ENCODE measurements at regions not wholly inside any gene's neighbourhood (a gene's known extent, or its start where the extent isn't known, plus 50 kb on each side); places are given as distances from the start of the nearest gene placed in this dataset.
"Not testable (repeated sequence)": the region's sequence is repeated elsewhere in the genome, so short reads cannot be mapped to it uniquely, and the experiment has no call there.

- no peak for DNase-seq
Observed at GRCh38 chr1:104182251-104182650, 432.6 kb downstream of the AMY1C start.

GRCh38 chr1:104189207-104189606, 439.5 kb downstream of the AMY1C start:
- DNase-seq: no peak

- no peak for DNase-seq
Observed at GRCh38 chr1:104190821-104191220, 441.1 kb downstream of the AMY1C start.

- no peak for DNase-seq
Observed at GRCh38 chr1:104195395-104195794, 445.7 kb downstream of the AMY1C start.

GRCh38 chr1:104196136-104196535, 446.4 kb downstream of the AMY1C start:
- no peak for DNase-seq

GRCh38 chr1:104197516-104197915, 447.8 kb downstream of the AMY1C start:
- no peak for DNase-seq

GRCh38 chr1:104212239-104212638, 462.5 kb downstream of the AMY1C start:
- no peak for DNase-seq

GRCh38 chr1:104217395-104217986, 467.8 kb downstream of the AMY1C start:
- not testable (repeated sequence) for DNase-seq

GRCh38 chr1:104229860-104230259, 480.2 kb downstream of the AMY1C start:
- no peak for DNase-seq

- no peak for DNase-seq
Observed at GRCh38 chr1:104231676-104232075, 482.0 kb downstream of the AMY1C start.

- DNase-seq: no peak
Observed at GRCh38 chr1:104235141-104235540, 485.4 kb downstream of the AMY1C start.

- no peak for DNase-seq
Observed at GRCh38 chr1:104238991-104239390, 489.3 kb downstream of the AMY1C start.

- DNase-seq: no peak
Observed at GRCh38 chr1:104248385-104248784, 498.7 kb downstream of the AMY1C start.

GRCh38 chr1:104259481-104259880, 509.8 kb downstream of the AMY1C start:
- no peak for DNase-seq

GRCh38 chr1:104263110-104263509, 513.4 kb downstream of the AMY1C start:
- DNase-seq: not testable (repeated sequence)

GRCh38 chr1:104264521-104264920, 514.8 kb downstream of the AMY1C start:
- DNase-seq: no peak

GRCh38 chr1:104265163-104265562, 515.5 kb downstream of the AMY1C start:
- DNase-seq: no peak

- no peak for DNase-seq
Observed at GRCh38 chr1:104266612-104267011, 516.9 kb downstream of the AMY1C start.

GRCh38 chr1:104288322-104288721, 538.6 kb downstream of the AMY1C start:
- not testable (repeated sequence) for DNase-seq

- no peak for DNase-seq
Observed at GRCh38 chr1:104291156-104291555, 541.5 kb downstream of the AMY1C start.

GRCh38 chr1:104294259-104294658, 544.6 kb downstream of the AMY1C start:
- no peak for DNase-seq

- DNase-seq: no peak
Observed at GRCh38 chr1:104295511-104295910, 545.8 kb downstream of the AMY1C start.

- no peak for DNase-seq
Observed at GRCh38 chr1:104309673-104310072, 560.0 kb downstream of the AMY1C start.

- no peak for DNase-seq
Observed at GRCh38 chr1:104315823-104316222, 566.1 kb downstream of the AMY1C start.

- DNase-seq: no peak
Observed at GRCh38 chr1:104322131-104322530, 572.4 kb downstream of the AMY1C start.

- DNase-seq: no peak
Observed at GRCh38 chr1:104329278-104329677, 579.6 kb downstream of the AMY1C start.

Data from EL (cell line).